B cell (primary cell): ENCODE measurements at regions not wholly inside any gene's neighbourhood (a gene's known extent, or its start where the extent isn't known, plus 50 kb on each side); places are given as distances from the start of the nearest gene placed in this dataset.

Experiments
- CTCF ChIP-seq: fragments of 200-600 bp; IDR thresholded peaks from one replicate; pipeline ENCODE4 v1.8.0; 2022; ENCODE audit warnings: antibody characterized with exemption, mild to moderate bottlenecking
- EZH2 ChIP-seq: IDR thresholded peaks from 2 replicates; pipeline ENCODE4 v1.6.1; 2012; ENCODE audit warnings: borderline replicate concordance, low read depth, mild to moderate bottlenecking, moderate library complexity, low read length; ENCODE audit not compliant: insufficient read depth, poor library complexity, severe bottlenecking

DNA sequence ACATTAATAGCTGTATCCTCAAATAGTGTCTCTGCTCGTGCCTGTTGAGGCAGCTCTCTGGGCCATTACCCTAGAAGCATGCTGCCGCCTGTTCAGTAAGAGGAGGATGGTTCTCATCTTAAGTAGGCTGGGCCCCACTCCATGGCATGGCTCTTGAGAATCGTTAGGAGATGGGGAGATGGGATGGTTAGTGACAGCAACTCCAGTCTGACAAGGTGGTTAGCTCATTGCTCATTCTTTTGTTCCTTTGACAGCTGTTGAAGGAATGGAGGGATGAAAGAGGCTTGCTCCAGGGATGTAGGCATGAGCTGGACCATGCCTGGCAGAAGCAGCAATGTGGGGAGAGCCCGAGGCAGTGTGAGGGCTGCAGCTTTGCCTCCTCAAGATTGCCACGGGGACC, 68.2 kb downstream of the MAP10 start:
- no peak for TF ChIP-seq CTCF
- TF ChIP-seq EZH2: no peak
